ENCODE measurements at regions not wholly inside any gene's neighbourhood (a gene's known extent, or its start where the extent isn't known, plus 50 kb on each side); places are given as distances from the start of the nearest gene placed in this dataset.

- H3K79me1 ChIP-seq (ENCODE audit: low read depth in 1 of 2, low read length in 2 of 2), result no peaks in the 10 kb centered on the region
These were observed 477.8 kb upstream of the PROK2 start for GRCh38 chr3:72262736-72263135.

More at GRCh38 chr3:72262736-72263135, 477.8 kb upstream of the PROK2 start:
- Histone ChIP-seq H3K56ac (ENCODE audit: extremely low read depth, insufficient read depth, low read length) (no peak overlapping the region), H2AK5ac (ENCODE audit: low read depth, low read length) (no peak overlapping the region), H4K91ac (ENCODE audit: insufficient read depth, low read depth, low read length) (no peak overlapping the region), H3K4ac (ENCODE audit: low read depth, low read length) (no peak overlapping the region), H4K5ac (ENCODE audit: low read depth, low read length) (no peak overlapping the region), H2BK15ac (ENCODE audit: low read depth, low read length) (no peak overlapping the region), H3K18ac (ENCODE audit: low read depth, low read length) (no peak overlapping the region), H3K9me1 (ENCODE audit: insufficient read depth, low read length) (no peaks in the 10 kb centered on the region), H3K4me1 (ENCODE audit: control insufficient read depth, insufficient read depth, low read length) (no peaks in the 10 kb centered on the region), H2AK9ac (replicated peaks; ENCODE audit: low read depth, low read length, poor library complexity) (no peak overlapping the region), H2BK5ac (ENCODE audit: low read depth, low read length, poor library complexity, severe bottlenecking) (no peak overlapping the region), H2BK120ac (ENCODE audit: low read depth, low read length) (no peak overlapping the region), H2AFZ (replicated peaks; ENCODE audit: low read length, poor library complexity) (no peak overlapping the region), H3K23ac (ENCODE audit: low read depth, low read length) (no peak overlapping the region), H3K9ac (ENCODE audit: low read depth, low read length) (no peak overlapping the region), H4K8ac (ENCODE audit: low read depth in 2 of 2, low read length in 2 of 2) (no peak overlapping the region), H2BK20ac (ENCODE audit: low read depth, low read length) (no peak overlapping the region), H4K20me1 (ENCODE audit: insufficient read depth, low read length) (no peaks in the 10 kb centered on the region), H3K27me3 (ENCODE audit: control insufficient read depth, insufficient read depth, low read length) (peaks cover 49% of the 10 kb centered on the region), H3K36me3 (ENCODE audit: control insufficient read depth, insufficient read depth, low read length) (no peaks in the 10 kb centered on the region), H3K9me3 (ENCODE audit: control insufficient read depth, insufficient read depth, low read length) (no peaks in the 10 kb centered on the region), H3K27ac (ENCODE audit: insufficient read depth, low read length) (no peak overlapping the region), H3K14ac (replicated peaks; ENCODE audit: low read depth, low read length) (no peak overlapping the region), H3K4me3 (ENCODE audit: insufficient read depth, low read depth, low read length) (no peak overlapping the region), H3K4me2 (ENCODE audit: low read depth, low read length) (no peak overlapping the region)
- no peak for DNase-seq
- ChIA-PET CTCF (interaction anchor here (0.5 to 0.9 kb wide), 2 partner anchors 387 to 388 kb away, joined by 3 read pairs; no protein-coding TSS in a partner anchor), POLR2A (ENCODE audit: unreplicated experiment) (no interaction called here)
- dilution Hi-C loops (cut with HindIII; ENCODE audit: low sequenced_read_pairs, unreplicated experiment) (no loop called here), intact Hi-C loops (cut with micrococcal nuclease) (no loop called here), in situ Hi-C loops (cut with MboI; ENCODE audit: low sequenced_read_pairs) (no loop called here)
- 0% methylated on average over 1 of the region's 3 CpGs; no CpG with 5 or more reads in 1 of the 2 experiments for WGBS, 2 experiments (ENCODE audit: extremely low coverage in 2 of 2, insufficient read length in 1 of 2)
- BruUV-seq (replicated peaks), result no TSS peak
- TF ChIP-seq MXI1 (IDR thresholded peaks at IDR 0.05; ENCODE audit: borderline replicate concordance, low read depth, low read length), result no peak
- TF ChIP-seq RFX5 (IDR thresholded peaks at IDR 0.05; ENCODE audit: low read depth, low read length), result no peak
- no peak for TF ChIP-seq BHLHE40 (IDR thresholded peaks at IDR 0.05; ENCODE audit: low read depth, low read length)
- TF ChIP-seq NFE2L2 (IDR thresholded peaks at IDR 0.05; ENCODE audit: low read depth, low read length), result no peak
- TF ChIP-seq ELK1 (IDR thresholded peaks at IDR 0.05; ENCODE audit: borderline replicate concordance, low read depth, low read length), result no peak
- TF ChIP-seq CTCF (conservative IDR thresholded peaks at IDR 0.05; ENCODE audit: low read depth, low read length), result no peak
- TF ChIP-seq CEBPB (IDR thresholded peaks at IDR 0.05; ENCODE audit: low read depth, low read length), result no peak
- TF ChIP-seq POLR2A (IDR thresholded peaks at IDR 0.05; ENCODE audit: low read depth, low read length), result no peak
- no peak for TF ChIP-seq RCOR1 (IDR thresholded peaks at IDR 0.05; ENCODE audit: insufficient replicate concordance, low read length)
- no peak for TF ChIP-seq USF2 (IDR thresholded peaks at IDR 0.05; ENCODE audit: low read depth, low read length)
- no peak for TF ChIP-seq FOS (IDR thresholded peaks at IDR 0.05; ENCODE audit: low read depth, low read length)
- TF ChIP-seq MAFK (IDR thresholded peaks at IDR 0.05; ENCODE audit: low read depth, low read length), result no peak
- no peak for TF ChIP-seq CHD1 (IDR thresholded peaks at IDR 0.05; ENCODE audit: low read depth, low read length)
- TF ChIP-seq RAD21 (IDR thresholded peaks at IDR 0.05; ENCODE audit: low read length), result no peak
- TF ChIP-seq SMC3 (IDR thresholded peaks at IDR 0.05; ENCODE audit: low read depth, low read length), result no peak
- no peak for TF ChIP-seq MAZ (IDR thresholded peaks at IDR 0.05; ENCODE audit: borderline replicate concordance, low read depth, low read length)
- no peak for ATAC-seq (ENCODE audit: low read depth)

All from IMR-90 (cell line).